ENCODE measurements at regions not wholly inside any gene's neighbourhood (a gene's known extent, or its start where the extent isn't known, plus 50 kb on each side); places are given as distances from the start of the nearest gene placed in this dataset.

GRCh38 chr1:191546803-191547202, 611.5 kb upstream of the RGS18 start:
- TF ChIP-seq FOXA1 (IDR thresholded peaks at IDR 0.05) (no peak), FOXK2 (IDR thresholded peaks at IDR 0.05) (no peak), SP1 (IDR thresholded peaks at IDR 0.05) (no peak), NFRKB (IDR thresholded peaks at IDR 0.05) (no peak), CTBP1 (IDR thresholded peaks at IDR 0.05; ENCODE audit: borderline replicate concordance) (no peak), ELF4 (IDR thresholded peaks at IDR 0.05) (no peak), TARDBP (IDR thresholded peaks at IDR 0.05) (no peak), LEF1 (IDR thresholded peaks at IDR 0.05; ENCODE audit: borderline replicate concordance) (no peak), L3MBTL2 (conservative IDR thresholded peaks at IDR 0.05) (no peak), ARNT (IDR thresholded peaks at IDR 0.05) (no peak), PKNOX1 (IDR thresholded peaks at IDR 0.05) (no peak), BHLHE40 (IDR thresholded peaks at IDR 0.05; ENCODE audit: borderline replicate concordance) (no peak), FOXM1 (IDR thresholded peaks at IDR 0.05; ENCODE audit: borderline replicate concordance) (no peak), HDGF (IDR thresholded peaks at IDR 0.05; ENCODE audit: borderline replicate concordance) (no peak), ZNF384 (IDR thresholded peaks at IDR 0.05) (no peak), SUZ12 (IDR thresholded peaks at IDR 0.05) (no peak)
- POLR2A ChIA-PET, result no interaction called here
- no peak for DNase-seq (ENCODE audit: extremely low spot score)
- CTCF ChIA-PET, result no interaction called here

GRCh38 chr1:191551019-191551418, 607.2 kb upstream of the RGS18 start:
- CTCF ChIA-PET, result no interaction called here
- TF ChIP-seq L3MBTL2 (conservative IDR thresholded peaks at IDR 0.05), result no peak
- TF ChIP-seq SUZ12 (IDR thresholded peaks at IDR 0.05), result no peak
- TF ChIP-seq CTBP1 (IDR thresholded peaks at IDR 0.05; ENCODE audit: borderline replicate concordance), result no peak
- no peak for TF ChIP-seq FOXK2 (IDR thresholded peaks at IDR 0.05)
- TF ChIP-seq NFRKB (IDR thresholded peaks at IDR 0.05), result no peak
- TF ChIP-seq ELF4 (IDR thresholded peaks at IDR 0.05), result no peak
- no peak for TF ChIP-seq PKNOX1 (IDR thresholded peaks at IDR 0.05)
- TF ChIP-seq SP1 (IDR thresholded peaks at IDR 0.05), result no peak
- TF ChIP-seq FOXA1 (IDR thresholded peaks at IDR 0.05), result no peak
- no peak for TF ChIP-seq BHLHE40 (IDR thresholded peaks at IDR 0.05; ENCODE audit: borderline replicate concordance)
- TF ChIP-seq ARNT (IDR thresholded peaks at IDR 0.05), result no peak
- no peak for TF ChIP-seq ZNF384 (IDR thresholded peaks at IDR 0.05)
- no peak for TF ChIP-seq LEF1 (IDR thresholded peaks at IDR 0.05; ENCODE audit: borderline replicate concordance)
- no peak for TF ChIP-seq FOXM1 (IDR thresholded peaks at IDR 0.05; ENCODE audit: borderline replicate concordance)
- POLR2A ChIA-PET, result no interaction called here

DNA sequence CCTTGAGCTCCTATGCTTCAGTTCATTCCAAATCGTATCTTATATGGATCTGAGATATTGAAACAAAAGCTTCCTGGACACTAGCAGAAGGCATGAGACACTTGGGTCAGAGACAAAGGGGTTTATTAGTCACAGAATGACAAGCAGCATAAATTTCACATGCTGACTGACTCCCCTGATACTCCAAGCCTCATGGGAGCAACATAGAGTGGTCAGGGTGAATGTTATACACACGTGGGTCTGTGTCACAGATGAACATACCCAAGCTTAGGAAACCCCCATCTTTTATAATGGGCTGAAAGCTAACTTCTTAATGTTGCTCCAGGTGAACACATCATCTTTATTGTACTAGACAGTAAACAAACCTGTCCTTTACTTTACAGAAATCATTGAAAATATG, 599.9 kb upstream of the RGS18 start:
- no peak for DNase-seq (ENCODE audit: extremely low spot score)
- TF ChIP-seq TARDBP (IDR thresholded peaks at IDR 0.05) (no peak), LEF1 (IDR thresholded peaks at IDR 0.05; ENCODE audit: borderline replicate concordance) (no peak), FOXK2 (IDR thresholded peaks at IDR 0.05) (no peak), L3MBTL2 (conservative IDR thresholded peaks at IDR 0.05) (no peak), FOXA1 (IDR thresholded peaks at IDR 0.05) (no peak), SP1 (IDR thresholded peaks at IDR 0.05) (no peak), SUZ12 (IDR thresholded peaks at IDR 0.05) (no peak), ELF4 (IDR thresholded peaks at IDR 0.05) (no peak), NFRKB (IDR thresholded peaks at IDR 0.05) (no peak), CTBP1 (IDR thresholded peaks at IDR 0.05; ENCODE audit: borderline replicate concordance) (no peak), HDGF (IDR thresholded peaks at IDR 0.05; ENCODE audit: borderline replicate concordance) (no peak), BHLHE40 (IDR thresholded peaks at IDR 0.05; ENCODE audit: borderline replicate concordance) (no peak), PKNOX1 (IDR thresholded peaks at IDR 0.05) (no peak), ZNF384 (IDR thresholded peaks at IDR 0.05) (no peak), ARNT (IDR thresholded peaks at IDR 0.05) (no peak), FOXM1 (IDR thresholded peaks at IDR 0.05; ENCODE audit: borderline replicate concordance) (no peak)
- POLR2A ChIA-PET, result no interaction called here
- CTCF ChIA-PET, result no interaction called here

More at GRCh38 chr1:191551019-191551418, 607.2 kb upstream of the RGS18 start:
- DNase-seq (ENCODE audit: extremely low spot score), result no peak

GRCh38 chr1:191561276-191561675, 597.0 kb upstream of the RGS18 start:
- no peak for DNase-seq (ENCODE audit: extremely low spot score)
- ChIA-PET POLR2A (no interaction called here), CTCF (no interaction called here)
- TF ChIP-seq FOXM1 (IDR thresholded peaks at IDR 0.05; ENCODE audit: borderline replicate concordance), result no peak
- no peak for TF ChIP-seq CTBP1 (IDR thresholded peaks at IDR 0.05; ENCODE audit: borderline replicate concordance)
- no peak for TF ChIP-seq HDGF (IDR thresholded peaks at IDR 0.05; ENCODE audit: borderline replicate concordance)
- TF ChIP-seq L3MBTL2 (conservative IDR thresholded peaks at IDR 0.05), result no peak

DNA sequence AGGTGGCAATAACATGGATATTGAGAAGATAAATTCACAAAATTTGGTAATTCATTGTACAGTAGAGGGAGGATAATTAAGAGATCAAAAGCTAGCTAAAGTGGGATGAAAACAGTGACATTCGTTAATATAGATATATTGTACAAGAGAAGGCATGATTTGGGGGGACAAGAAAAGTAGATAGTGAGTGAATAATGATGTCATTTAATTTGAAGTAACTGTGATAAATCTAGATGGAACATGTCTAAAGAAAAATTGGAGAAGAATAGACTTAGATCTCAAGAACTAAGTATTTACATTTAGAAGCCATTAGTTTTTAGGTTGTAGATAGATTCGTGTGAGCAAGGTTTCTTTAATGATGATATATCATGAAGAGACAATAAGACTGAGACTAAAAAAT, 594.0 kb upstream of the RGS18 start:
- CTCF ChIA-PET, result no interaction called here
- TF ChIP-seq HDGF (IDR thresholded peaks at IDR 0.05; ENCODE audit: borderline replicate concordance) (no peak), LEF1 (IDR thresholded peaks at IDR 0.05; ENCODE audit: borderline replicate concordance) (no peak), CTBP1 (IDR thresholded peaks at IDR 0.05; ENCODE audit: borderline replicate concordance) (no peak), FOXK2 (IDR thresholded peaks at IDR 0.05) (no peak), BHLHE40 (IDR thresholded peaks at IDR 0.05; ENCODE audit: borderline replicate concordance) (no peak), ZNF384 (IDR thresholded peaks at IDR 0.05) (no peak), FOXA1 (IDR thresholded peaks at IDR 0.05) (no peak), ELF4 (IDR thresholded peaks at IDR 0.05) (no peak), NFRKB (IDR thresholded peaks at IDR 0.05) (no peak), SP1 (IDR thresholded peaks at IDR 0.05) (no peak), ARNT (IDR thresholded peaks at IDR 0.05) (no peak), L3MBTL2 (conservative IDR thresholded peaks at IDR 0.05) (no peak), FOXM1 (IDR thresholded peaks at IDR 0.05; ENCODE audit: borderline replicate concordance) (no peak), SUZ12 (IDR thresholded peaks at IDR 0.05) (no peak), PKNOX1 (IDR thresholded peaks at IDR 0.05) (no peak), TARDBP (IDR thresholded peaks at IDR 0.05) (no peak)
- DNase-seq (ENCODE audit: extremely low spot score), result no peak
- POLR2A ChIA-PET, result no interaction called here
